Heart left ventricle (tissue), 16 donors: ENCODE measurements at regions not wholly inside any gene's neighbourhood (a gene's known extent, or its start where the extent isn't known, plus 50 kb on each side); places are given as distances from the start of the nearest gene placed in this dataset.

Experiments
- ATAC-seq, 4 donors: fragments of 200-7000 bp; cut with Tn5 transposase; one replicate each; pipeline ENCODE4 v1.9.1; 2020 to 2022; ENCODE audit warnings: moderate library complexity in 4 of 4, mild to moderate bottlenecking in 3 of 4, moderate number of reproducible peaks in 1 of 4
- DNase-seq, 5 donors: peaks; one replicate each; pipeline ENCODE4 v3.0.0-alpha.2; 2020
- H3K27ac ChIP-seq, 12 donors: fragments of 200-600 bp; sonication (generic) in 4 of 12; one replicate each; pipeline versions ENCODE4 v1.5.0 to v1.8.0; 2016 to 2022; ENCODE audit warnings: mild to moderate bottlenecking in 2 of 12
- H3K27me3 ChIP-seq, 9 donors: fragments of 200-600 bp; sonication (generic) in 2 of 9; one replicate each; pipeline versions ENCODE4 v1.5.1 to v1.8.0; 2016 to 2022; ENCODE audit warnings: mild to moderate bottlenecking in 3 of 9
- H3K36me3 ChIP-seq, 9 donors: fragments of 200-600 bp; sonication (generic) in 2 of 9; one replicate each; pipeline versions ENCODE4 v1.5.0 to v1.8.0; 2018 to 2022; ENCODE audit warnings: mild to moderate bottlenecking in 2 of 9
- H3K4me1 ChIP-seq, 12 donors: fragments of 200-600 bp; sonication (generic) in 4 of 12; one replicate each; pipeline versions ENCODE4 v1.5.0 to v1.8.0; 2016 to 2022; ENCODE audit warnings: mild to moderate bottlenecking in 3 of 12
- H3K4me3 ChIP-seq, 12 donors: fragments of 200-600 bp; sonication (generic) in 4 of 12; one replicate each; pipeline versions ENCODE4 v1.5.0 to v1.8.0; 2017 to 2022; ENCODE audit warnings: mild to moderate bottlenecking in 9 of 12, moderate library complexity in 4 of 12
- H3K9me3 ChIP-seq, 12 donors: fragments of 200-600 bp; sonication (generic) in 4 of 12; one replicate each; pipeline versions ENCODE4 v1.5.0 to v1.8.0; 2016 to 2022; ENCODE audit warnings: mild to moderate bottlenecking in 1 of 12
- POLR2A ChIP-seq, 2 donors: fragments of 450-650 bp; IDR thresholded peaks; one replicate each; pipeline ENCODE4 v1.6.1; 2017; ENCODE audit warnings: antibody characterized with exemption in 2 of 2, mild to moderate bottlenecking in 2 of 2, moderate library complexity in 2 of 2
- WGBS, 4 donors: extraction: QIAGEN DNeasy Blood & Tissue Kit in 2 of 4; methylation state at CpG; one replicate each; pipeline versions ENCODE4 v1.1.5 to v1.1.7; 2013 to 2018; 5-methylcytosine and 5-hydroxymethylcytosine counted together
- intact Hi-C, 10 donors: fragments of 100-400 bp; cut with DNase I; formaldehyde crosslinking; loops; one replicate each; pipeline versions ENCODE4 v1.11.1 to v1.14.2; 2022
- TF ChIP-seq, protein P1 (sequence below), 12 donors: fragments of 200-600 bp; sonication (generic) in 4 of 12; IDR thresholded peaks; one replicate each; pipeline versions ENCODE4 v1.5.0 to v1.8.0; 2018 to 2022; ENCODE audit warnings: antibody characterized with exemption in 12 of 12, mild to moderate bottlenecking in 5 of 12
- donor health status: ischemic (EF 13 %, LVEDD 7.1; RV severe dilation, severe dysfunction).
- donor health status: healthy with polysubstance abuse.
- donor health status: DM: no; HTN: yes; CAD: no.
- donor health status: DM: no; HTN: no; CAD: no.
- donor health status: ischemic (EF 25% LVEDD 6.9; RV normal size, moderate dysfunction).
- donor health status: ischemic (EF 25% LVEDD 5.7; RV mildly dilated, moderate dysfunction).
- donor health status: healthy.
- donor health status: DM: yes; HTN: yes; CAD: no.
- donor health status: ischemic (EF 35%, LVEDD 5.7; RV mildly dilated, moderate dysfunction).
- donor health status: nonischemic (EF 11% LVEDD 7.7; RV severe dilation, severe dysfunction).
- donor health status: DM: yes; HTN: yes; CAD: no.
- donor health status: PGD.
- donor health status: ischemic (EF 29% LVEDD 5.4; RV normal size, mild dysfunction).
- donor health status: nonischemic (EF 23%, LVEDD 6.1; RV moderate dilation, normal function).

DNA sequence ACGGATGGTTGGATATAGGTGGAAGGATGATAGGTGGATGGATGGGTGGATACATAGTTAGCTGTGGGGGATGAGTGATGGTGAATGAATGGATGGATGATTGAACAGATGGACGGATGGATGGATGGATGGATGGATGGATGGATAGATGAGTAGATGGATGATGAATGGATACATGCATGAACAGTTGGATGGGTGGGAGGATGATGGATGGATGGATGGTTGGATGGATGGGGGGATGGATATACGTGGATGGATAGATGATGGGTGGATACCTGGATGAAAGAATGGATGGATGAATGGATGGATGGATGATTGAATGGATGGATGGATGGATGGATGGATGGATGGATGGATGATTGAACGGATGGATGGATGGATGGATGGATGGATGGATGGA lies 68.4 kb upstream of the PRR5 start:
- ATAC-seq (no peak), DNase-seq (no peak)
- no peaks in the 10 kb centered on the region for H3K27me3 ChIP-seq
- no peak overlapping the region for H3K4me3 ChIP-seq
- no peaks in the 10 kb centered on the region for H3K36me3 ChIP-seq
- H3K27ac ChIP-seq, result no peak overlapping the region
- 83 to 88% (median 84%) methylated on average over 4 of the region's 4 CpGs for WGBS, 4 donors
- intact Hi-C loops, result no loop called here
- peaks cover 0 to 8% (median 0%) of the 10 kb centered on the region in 12 donors for H3K9me3 ChIP-seq
- no peak for TF ChIP-seq POLR2A (IDR thresholded peaks at IDR 0.05)
- TF ChIP-seq, protein P1, sequence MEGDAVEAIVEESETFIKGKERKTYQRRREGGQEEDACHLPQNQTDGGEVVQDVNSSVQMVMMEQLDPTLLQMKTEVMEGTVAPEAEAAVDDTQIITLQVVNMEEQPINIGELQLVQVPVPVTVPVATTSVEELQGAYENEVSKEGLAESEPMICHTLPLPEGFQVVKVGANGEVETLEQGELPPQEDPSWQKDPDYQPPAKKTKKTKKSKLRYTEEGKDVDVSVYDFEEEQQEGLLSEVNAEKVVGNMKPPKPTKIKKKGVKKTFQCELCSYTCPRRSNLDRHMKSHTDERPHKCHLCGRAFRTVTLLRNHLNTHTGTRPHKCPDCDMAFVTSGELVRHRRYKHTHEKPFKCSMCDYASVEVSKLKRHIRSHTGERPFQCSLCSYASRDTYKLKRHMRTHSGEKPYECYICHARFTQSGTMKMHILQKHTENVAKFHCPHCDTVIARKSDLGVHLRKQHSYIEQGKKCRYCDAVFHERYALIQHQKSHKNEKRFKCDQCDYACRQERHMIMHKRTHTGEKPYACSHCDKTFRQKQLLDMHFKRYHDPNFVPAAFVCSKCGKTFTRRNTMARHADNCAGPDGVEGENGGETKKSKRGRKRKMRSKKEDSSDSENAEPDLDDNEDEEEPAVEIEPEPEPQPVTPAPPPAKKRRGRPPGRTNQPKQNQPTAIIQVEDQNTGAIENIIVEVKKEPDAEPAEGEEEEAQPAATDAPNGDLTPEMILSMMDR (IDR thresholded peaks at IDR 0.05), result no peak
- peaks cover 0 to 9% (median 0%) of the 10 kb centered on the region in 12 donors for H3K4me1 ChIP-seq

DNA sequence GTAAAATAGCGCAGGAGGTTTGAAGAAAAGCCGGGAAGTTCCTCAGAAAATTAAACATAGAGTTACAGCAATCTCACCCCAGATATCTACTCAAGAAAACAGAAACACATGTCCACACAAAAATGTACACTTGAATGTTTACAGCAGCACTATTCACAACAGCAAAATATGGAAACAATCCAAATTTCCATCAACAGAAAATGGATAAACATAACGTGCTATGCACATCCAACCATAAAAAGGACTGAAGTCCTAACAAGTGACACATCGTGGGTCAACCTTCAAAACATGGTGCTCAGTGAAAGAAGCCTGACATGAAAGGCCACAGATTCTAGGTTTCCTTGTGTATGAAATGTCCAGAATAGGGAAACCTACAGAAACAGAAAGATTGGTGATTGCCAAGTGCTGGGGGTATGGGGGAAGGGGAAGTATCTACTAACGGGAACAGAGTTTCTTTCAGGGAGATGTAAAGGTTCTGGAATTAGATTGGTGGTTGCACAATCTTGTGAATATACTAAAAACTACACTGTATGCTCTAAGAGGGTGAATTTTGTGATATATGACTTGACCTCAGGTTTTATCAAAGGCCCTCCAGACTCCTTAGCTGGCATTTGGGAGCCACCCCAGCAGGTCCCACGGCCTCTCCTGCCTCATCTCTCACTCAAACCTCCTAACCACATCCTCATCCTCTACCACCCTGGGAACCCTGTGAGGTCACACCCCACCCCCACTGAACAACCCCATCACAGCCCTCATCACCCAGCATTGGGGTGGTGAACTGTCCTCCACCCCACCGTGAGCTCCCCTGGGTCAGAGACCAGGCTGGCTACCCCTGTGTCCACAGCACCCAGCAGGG lies 69.2 kb upstream of the PRR5 start:
- peak in 1 of 4 donors; percentile 30 for ATAC-seq
- H3K4me3 ChIP-seq, result no peak overlapping the region
- 72 to 78% (median 74%) methylated on average over 7 of the region's 7 CpGs for WGBS, 4 donors
- no peaks in the 10 kb centered on the region for H3K27me3 ChIP-seq
- no peak for DNase-seq
- TF ChIP-seq POLR2A (IDR thresholded peaks at IDR 0.05), result no peak
- TF ChIP-seq, protein P1 (IDR thresholded peaks at IDR 0.05), result no peak
- intact Hi-C loops, result no loop called here
- H3K36me3 ChIP-seq, result no peaks in the 10 kb centered on the region
- H3K4me1 ChIP-seq, result peaks cover 0 to 9% (median 0%) of the 10 kb centered on the region in 12 donors
- peaks cover 0 to 8% (median 0%) of the 10 kb centered on the region in 12 donors for H3K9me3 ChIP-seq
- H3K27ac ChIP-seq, result no peak overlapping the region

DNA sequence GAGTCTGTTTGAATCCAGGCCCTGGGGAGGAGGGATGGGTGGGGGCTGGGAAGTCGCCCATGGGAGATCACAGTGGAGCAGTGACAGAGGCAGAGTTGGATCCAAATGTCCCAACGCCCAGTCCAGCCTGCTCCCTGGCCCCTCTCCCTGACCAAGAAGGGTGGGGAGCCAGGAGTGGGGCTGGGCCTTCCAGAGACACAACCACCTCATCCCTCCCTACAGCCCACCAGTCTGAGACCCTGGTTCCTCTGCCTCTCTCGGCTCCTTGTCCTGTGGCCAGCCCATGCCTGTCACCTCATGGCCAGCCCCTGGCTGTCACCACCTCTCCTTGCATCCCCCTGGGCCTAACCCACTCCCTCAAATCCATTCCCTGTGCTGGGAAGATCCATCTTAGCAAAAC lies 71.2 kb upstream of the PRR5 start:
- ATAC-seq (no peak), DNase-seq (no peak)
- Histone ChIP-seq H3K36me3 (no peaks in the 10 kb centered on the region), H3K4me3 (no peak overlapping the region), H3K27ac (no peak overlapping the region), H3K27me3 (peaks cover 0 to 12% (median 0%) of the 10 kb centered on the region in 9 donors), H3K9me3 (peaks cover 0 to 8% (median 0%) of the 10 kb centered on the region in 12 donors), H3K4me1 (peaks cover 0 to 9% (median 0%) of the 10 kb centered on the region in 12 donors)
- WGBS, 4 donors, result 72 to 85% (median 79%) methylated on average over 1 to 3 of the region's 3 CpGs
- intact Hi-C loops, result no loop called here
- TF ChIP-seq, protein P1 (IDR thresholded peaks at IDR 0.05), result no peak
- no peak for TF ChIP-seq POLR2A (IDR thresholded peaks at IDR 0.05)

DNA sequence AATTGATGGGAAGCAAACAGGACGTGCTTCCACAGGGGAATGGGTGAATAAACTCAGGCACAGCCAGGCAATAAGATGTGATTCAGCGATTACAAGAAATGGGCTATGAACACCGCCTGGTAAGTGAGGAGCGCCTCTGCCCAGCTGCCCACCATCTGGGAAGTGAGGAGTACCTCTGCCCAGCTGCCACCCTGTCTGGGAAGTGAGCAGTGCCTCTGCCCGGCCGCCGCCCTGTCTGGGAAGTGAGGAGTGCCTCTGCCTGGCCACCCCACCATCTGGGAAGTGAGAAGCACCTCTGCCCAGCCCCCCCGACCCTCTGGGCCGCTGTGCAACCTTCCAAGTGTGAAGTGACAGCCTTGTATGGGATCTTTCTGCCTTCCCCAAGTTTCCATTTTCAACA lies 73.2 kb upstream of the PRR5 start:
- H3K27ac ChIP-seq, result no peak overlapping the region
- intact Hi-C loops, result loop anchor here (5.0 to 10.0 kb wide), 9 partner anchors 194 to 1244 kb away; no protein-coding TSS in a partner anchor
- DNase-seq (no peak), ATAC-seq (no peak)
- peaks cover 0 to 8% (median 0%) of the 10 kb centered on the region in 12 donors for H3K9me3 ChIP-seq
- WGBS, 4 donors, result 71 to 89% (median 81%) methylated on average over 9 of the region's 9 CpGs
- peaks cover 0 to 12% (median 0%) of the 10 kb centered on the region in 9 donors for H3K27me3 ChIP-seq
- peaks cover 0 to 9% (median 0%) of the 10 kb centered on the region in 12 donors for H3K4me1 ChIP-seq
- H3K4me3 ChIP-seq, result no peak overlapping the region
- no peaks in the 10 kb centered on the region for H3K36me3 ChIP-seq
- TF ChIP-seq, protein P1 (IDR thresholded peaks at IDR 0.05), result no peak
- TF ChIP-seq POLR2A (IDR thresholded peaks at IDR 0.05), result no peak
